Osteocyte (in vitro differentiated cells): ENCODE measurements at regions not wholly inside any gene's neighbourhood (a gene's known extent, or its start where the extent isn't known, plus 50 kb on each side); places are given as distances from the start of the nearest gene placed in this dataset.

ENCODE experiments used
- DNase-seq: peaks from one replicate; pipeline ENCODE4 v3.0.0; 2021; ENCODE audit warnings: mixed read lengths; ENCODE audit not compliant: unreplicated experiment; ENCODE audit errors: extremely low spot score
- H3K27ac Mint-ChIP-seq: one replicate; pipeline ENCODE4 v1.8.0; 2021; ENCODE audit warnings: mild to moderate bottlenecking, mixed read lengths; ENCODE audit not compliant: unreplicated experiment
- H3K27me3 Mint-ChIP-seq: one replicate; pipeline ENCODE4 v1.8.0; 2021; ENCODE audit warnings: mixed read lengths; ENCODE audit not compliant: unreplicated experiment
- H3K36me3 Mint-ChIP-seq: one replicate; pipeline ENCODE4 v1.8.0; 2021; ENCODE audit warnings: mixed read lengths; ENCODE audit not compliant: unreplicated experiment
- H3K4me1 Mint-ChIP-seq: one replicate; pipeline ENCODE4 v1.8.0; 2021; ENCODE audit warnings: mixed read lengths; ENCODE audit not compliant: unreplicated experiment
- H3K4me3 Mint-ChIP-seq: one replicate; pipeline ENCODE4 v1.8.0; 2021; ENCODE audit warnings: mild to moderate bottlenecking, moderate library complexity, mixed read lengths; ENCODE audit not compliant: unreplicated experiment
- H3K9me3 Mint-ChIP-seq: one replicate; pipeline ENCODE4 v1.8.0; 2021; ENCODE audit warnings: mixed read lengths; ENCODE audit not compliant: unreplicated experiment
- CTCF ChIP-seq: fragments of 200-600 bp; sonication (generic); IDR thresholded peaks from 2 replicates; pipeline ENCODE4 v1.5.0; 2021; ENCODE audit warnings: antibody characterized with exemption, mild to moderate bottlenecking, moderate library complexity

GRCh38 chr3:34864011-34864410 is 775.3 kb upstream of the ARPP21 start:
- no peak overlapping the region for H3K4me3 Mint-ChIP-seq
- TF ChIP-seq CTCF: no peak
- no peaks in the 10 kb centered on the region for H3K36me3 Mint-ChIP-seq
- H3K27ac Mint-ChIP-seq: peak overlapping the region; percentile 43
- peaks cover 28% of the 10 kb centered on the region for H3K4me1 Mint-ChIP-seq
- H3K27me3 Mint-ChIP-seq: peaks cover 5% of the 10 kb centered on the region
- no peaks in the 10 kb centered on the region for H3K9me3 Mint-ChIP-seq
- no peak for DNase-seq

- Mint-ChIP-seq H3K27ac (no peak overlapping the region), H3K9me3 (no peaks in the 10 kb centered on the region), H3K4me3 (no peak overlapping the region), H3K4me1 (peaks cover 16% of the 10 kb centered on the region), H3K36me3 (no peaks in the 10 kb centered on the region), H3K27me3 (peaks cover 11% of the 10 kb centered on the region)
- DNase-seq: no peak
- TF ChIP-seq CTCF: no peak
Measured at GRCh38 chr3:34865346-34865745, 774.0 kb upstream of the ARPP21 start.

DNA sequence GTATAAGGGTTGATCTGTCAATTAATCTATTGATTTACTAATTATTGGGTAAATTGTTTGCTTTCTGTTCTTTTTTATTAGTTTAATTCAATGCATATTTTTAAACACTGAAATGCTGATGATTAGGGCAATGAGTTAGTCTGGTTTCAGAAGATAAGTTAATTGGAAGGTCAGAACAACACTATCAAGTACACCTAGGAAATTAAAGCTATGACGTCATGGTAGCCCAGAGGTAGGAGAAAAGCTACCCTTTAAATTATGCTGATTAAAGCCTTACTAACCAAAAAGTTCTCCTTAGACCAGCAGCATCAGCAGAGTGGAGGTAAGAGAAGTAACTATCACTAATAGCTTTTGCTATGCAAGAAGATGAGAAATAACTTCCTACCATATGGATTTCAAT is 770.4 kb upstream of the ARPP21 start:
- peaks cover 11% of the 10 kb centered on the region for H3K27me3 Mint-ChIP-seq
- H3K36me3 Mint-ChIP-seq: no peaks in the 10 kb centered on the region
- H3K4me1 Mint-ChIP-seq: peaks cover 6% of the 10 kb centered on the region
- TF ChIP-seq CTCF: no peak
- no peak for DNase-seq
- H3K9me3 Mint-ChIP-seq: no peaks in the 10 kb centered on the region
- no peak overlapping the region for H3K4me3 Mint-ChIP-seq
- H3K27ac Mint-ChIP-seq: no peak overlapping the region

DNA sequence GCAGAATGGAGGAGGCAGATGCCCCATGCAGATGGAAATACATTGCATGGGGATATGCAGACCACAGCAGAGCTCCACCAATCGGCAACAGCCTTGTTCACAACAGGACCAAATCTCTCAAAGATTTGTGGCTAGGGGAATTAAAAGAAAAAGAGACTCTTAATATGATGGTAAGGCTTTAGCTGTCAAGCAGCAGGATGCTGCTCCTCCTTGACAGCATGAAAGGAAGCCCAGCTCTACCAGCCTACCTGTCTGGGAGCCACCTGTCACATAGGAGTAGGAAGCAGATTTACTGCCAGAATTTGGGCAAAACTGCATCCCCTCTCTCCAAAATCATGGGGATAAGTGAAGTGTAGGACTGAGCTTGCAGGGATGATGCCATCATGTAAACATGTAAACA is 769.6 kb upstream of the ARPP21 start:
- DNase-seq: no peak
- H3K27me3 Mint-ChIP-seq: peaks cover 11% of the 10 kb centered on the region
- no peaks in the 10 kb centered on the region for H3K9me3 Mint-ChIP-seq
- no peaks in the 10 kb centered on the region for H3K4me1 Mint-ChIP-seq
- H3K36me3 Mint-ChIP-seq: no peaks in the 10 kb centered on the region
- H3K4me3 Mint-ChIP-seq: no peak overlapping the region
- TF ChIP-seq CTCF: no peak
- no peak overlapping the region for H3K27ac Mint-ChIP-seq

DNA sequence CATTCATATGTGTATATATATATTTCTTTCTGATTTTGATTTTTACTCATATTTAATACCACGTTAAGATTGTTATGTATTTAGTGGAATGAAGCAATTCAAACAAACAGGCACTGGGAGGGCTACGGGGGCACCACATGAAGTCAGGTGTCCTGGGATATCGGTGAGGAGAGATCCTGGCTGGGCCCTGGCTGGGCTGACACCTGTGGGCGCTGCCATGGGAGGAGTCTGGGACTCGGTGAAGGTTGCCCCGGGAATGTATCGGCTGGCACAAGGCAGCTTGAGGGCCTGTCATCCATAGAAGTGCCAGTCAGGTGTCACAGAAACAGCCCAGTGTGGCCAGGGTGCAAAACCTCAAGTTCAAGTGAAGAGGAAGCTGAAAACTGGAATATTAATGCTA is 766.9 kb upstream of the ARPP21 start:
- no peak for TF ChIP-seq CTCF
- Mint-ChIP-seq H3K27me3 (peaks cover 16% of the 10 kb centered on the region), H3K4me3 (no peak overlapping the region), H3K9me3 (no peaks in the 10 kb centered on the region), H3K4me1 (no peaks in the 10 kb centered on the region), H3K36me3 (no peaks in the 10 kb centered on the region), H3K27ac (no peak overlapping the region)
- DNase-seq: no peak
